ENCODE measurements at regions not wholly inside any gene's neighbourhood (a gene's known extent, or its start where the extent isn't known, plus 50 kb on each side); places are given as distances from the start of the nearest gene placed in this dataset.
"Not testable (repeated sequence)": the region's sequence is repeated elsewhere in the genome, so short reads cannot be mapped to it uniquely, and the experiment has no call there.

GRCh38 chrX:113473418-113473817, 632.8 kb upstream of the AMOT start:
- no peak for DNase-seq

GRCh38 chrX:113473015-113473414, 632.4 kb upstream of the AMOT start:
- DNase-seq: not testable (repeated sequence)

- no peak for DNase-seq
These were observed 629.5 kb upstream of the AMOT start for GRCh38 chrX:113470166-113470565.

- no peak for DNase-seq
These were observed 617.1 kb upstream of the AMOT start for GRCh38 chrX:113457719-113458118.

GRCh38 chrX:113455582-113455981, 615.0 kb upstream of the AMOT start:
- DNase-seq: no peak

- DNase-seq: no peak
These were observed 588.4 kb upstream of the AMOT start for GRCh38 chrX:113429011-113429410.

- DNase-seq: no peak
These were observed 581.7 kb upstream of the AMOT start for GRCh38 chrX:113422323-113422722.

- no peak for DNase-seq
These were observed 580.8 kb upstream of the AMOT start for GRCh38 chrX:113421432-113421831.

GRCh38 chrX:113412106-113412505, 571.5 kb upstream of the AMOT start:
- no peak for DNase-seq

- DNase-seq: no peak
These were observed 568.2 kb upstream of the AMOT start for GRCh38 chrX:113408843-113409242.

GRCh38 chrX:113400193-113400704, 559.6 kb upstream of the AMOT start:
- DNase-seq: no peak

GRCh38 chrX:113399506-113400192, 559.0 kb upstream of the AMOT start:
- DNase-seq: no peak

GRCh38 chrX:113392355-113392754, 551.7 kb upstream of the AMOT start:
- no peak for DNase-seq

- no peak for DNase-seq
These were observed 551.2 kb upstream of the AMOT start for GRCh38 chrX:113391875-113392274.

GRCh38 chrX:113390531-113390930, 549.9 kb upstream of the AMOT start:
- DNase-seq: no peak

- no peak for DNase-seq
These were observed 549.2 kb upstream of the AMOT start for GRCh38 chrX:113389846-113390245.

GRCh38 chrX:113384628-113385027, 544.0 kb upstream of the AMOT start:
- no peak for DNase-seq

GRCh38 chrX:113373421-113373820, 532.8 kb upstream of the AMOT start:
- DNase-seq: not testable (repeated sequence)

- DNase-seq: no peak
These were observed 529.4 kb upstream of the AMOT start for GRCh38 chrX:113370006-113370405.

GRCh38 chrX:113369056-113369455, 528.4 kb upstream of the AMOT start:
- DNase-seq: no peak

- DNase-seq: no peak
These were observed 512.5 kb upstream of the AMOT start for GRCh38 chrX:113353134-113353533.

GRCh38 chrX:113330416-113330815, 489.8 kb upstream of the AMOT start:
- DNase-seq: no peak

- no peak for DNase-seq
These were observed 475.3 kb upstream of the AMOT start for GRCh38 chrX:113315927-113316326.

- DNase-seq: no peak
These were observed 464.9 kb upstream of the AMOT start for GRCh38 chrX:113305496-113305895.

- DNase-seq: no peak
These were observed 459.9 kb upstream of the AMOT start for GRCh38 chrX:113300580-113300979.

Data from suppressor macrophage treated with lipopolysaccharide for 1 hour (primary cell).